ENCODE measurements at regions not wholly inside any gene's neighbourhood (a gene's known extent, or its start where the extent isn't known, plus 50 kb on each side); places are given as distances from the start of the nearest gene placed in this dataset.

DNA sequence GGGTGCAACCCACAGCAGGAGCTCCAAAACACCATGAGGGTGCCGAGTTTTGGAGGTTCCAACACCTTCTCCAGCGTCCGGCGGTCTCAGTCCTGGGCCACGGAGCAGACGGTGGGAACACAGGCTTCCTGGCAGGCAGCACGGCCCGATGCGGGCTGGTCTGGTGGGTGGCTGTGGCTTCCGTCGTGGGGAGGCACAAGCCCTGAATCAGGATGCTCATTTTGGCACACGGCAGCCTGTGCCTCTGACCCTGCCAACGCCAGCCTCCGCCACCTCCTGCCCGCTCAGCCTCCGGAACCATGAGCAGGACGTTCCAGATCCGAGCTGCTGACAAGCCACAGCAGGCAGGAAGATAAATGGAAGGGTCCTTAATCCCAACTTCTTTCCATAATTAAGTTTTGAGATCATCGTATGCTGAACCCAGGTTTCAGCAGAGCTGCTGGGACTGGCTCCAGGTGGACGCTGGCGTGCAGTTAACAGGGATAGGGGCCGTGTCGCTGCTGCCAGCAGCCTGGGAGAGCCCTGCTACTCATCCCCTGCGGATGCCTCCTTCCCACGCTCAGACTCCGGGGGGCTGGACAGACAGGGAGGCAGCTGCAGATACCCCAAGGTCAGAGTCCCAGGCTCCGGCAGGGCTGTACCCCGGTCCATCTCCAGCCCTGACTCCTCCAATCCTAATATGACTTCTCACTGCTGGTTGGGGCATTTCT lies 136.6 kb downstream of the ENGASE start:
- H3K27me3 ChIP-seq (ENCODE audit: insufficient read depth, low read depth, low read length), result no peaks in the 10 kb centered on the region
- no peaks in the 10 kb centered on the region for H4K20me1 ChIP-seq (ENCODE audit: insufficient read depth)
- H3K36me3 ChIP-seq (ENCODE audit: insufficient read depth, low read length), result no peaks in the 10 kb centered on the region
- no peak overlapping the region for H2AFZ ChIP-seq (ENCODE audit: low read depth, low read length)
- TF ChIP-seq, protein P1, sequence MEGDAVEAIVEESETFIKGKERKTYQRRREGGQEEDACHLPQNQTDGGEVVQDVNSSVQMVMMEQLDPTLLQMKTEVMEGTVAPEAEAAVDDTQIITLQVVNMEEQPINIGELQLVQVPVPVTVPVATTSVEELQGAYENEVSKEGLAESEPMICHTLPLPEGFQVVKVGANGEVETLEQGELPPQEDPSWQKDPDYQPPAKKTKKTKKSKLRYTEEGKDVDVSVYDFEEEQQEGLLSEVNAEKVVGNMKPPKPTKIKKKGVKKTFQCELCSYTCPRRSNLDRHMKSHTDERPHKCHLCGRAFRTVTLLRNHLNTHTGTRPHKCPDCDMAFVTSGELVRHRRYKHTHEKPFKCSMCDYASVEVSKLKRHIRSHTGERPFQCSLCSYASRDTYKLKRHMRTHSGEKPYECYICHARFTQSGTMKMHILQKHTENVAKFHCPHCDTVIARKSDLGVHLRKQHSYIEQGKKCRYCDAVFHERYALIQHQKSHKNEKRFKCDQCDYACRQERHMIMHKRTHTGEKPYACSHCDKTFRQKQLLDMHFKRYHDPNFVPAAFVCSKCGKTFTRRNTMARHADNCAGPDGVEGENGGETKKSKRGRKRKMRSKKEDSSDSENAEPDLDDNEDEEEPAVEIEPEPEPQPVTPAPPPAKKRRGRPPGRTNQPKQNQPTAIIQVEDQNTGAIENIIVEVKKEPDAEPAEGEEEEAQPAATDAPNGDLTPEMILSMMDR (IDR thresholded peaks at IDR 0.05; ENCODE audit: poor library complexity, severe bottlenecking), result no peak
- TF ChIP-seq EZH2 (IDR thresholded peaks at IDR 0.05; ENCODE audit: borderline replicate concordance, insufficient read depth, low read length, poor library complexity, severe bottlenecking) (no peak), SMC3 (conservative IDR thresholded peaks at IDR 0.05; ENCODE audit: poor library complexity) (no peak), TAF1 (IDR thresholded peaks at IDR 0.05; ENCODE audit: low read depth) (no peak), RAD21 (conservative IDR thresholded peaks at IDR 0.05) (no peak), MXI1 (conservative IDR thresholded peaks at IDR 0.05; ENCODE audit: poor library complexity, severe bottlenecking) (no peak), POLR2AphosphoS5 (IDR thresholded peaks at IDR 0.05) (no peak), EP300 (conservative IDR thresholded peaks at IDR 0.05; ENCODE audit: poor library complexity, severe bottlenecking) (no peak)
- TF ChIP-seq, protein P2, sequence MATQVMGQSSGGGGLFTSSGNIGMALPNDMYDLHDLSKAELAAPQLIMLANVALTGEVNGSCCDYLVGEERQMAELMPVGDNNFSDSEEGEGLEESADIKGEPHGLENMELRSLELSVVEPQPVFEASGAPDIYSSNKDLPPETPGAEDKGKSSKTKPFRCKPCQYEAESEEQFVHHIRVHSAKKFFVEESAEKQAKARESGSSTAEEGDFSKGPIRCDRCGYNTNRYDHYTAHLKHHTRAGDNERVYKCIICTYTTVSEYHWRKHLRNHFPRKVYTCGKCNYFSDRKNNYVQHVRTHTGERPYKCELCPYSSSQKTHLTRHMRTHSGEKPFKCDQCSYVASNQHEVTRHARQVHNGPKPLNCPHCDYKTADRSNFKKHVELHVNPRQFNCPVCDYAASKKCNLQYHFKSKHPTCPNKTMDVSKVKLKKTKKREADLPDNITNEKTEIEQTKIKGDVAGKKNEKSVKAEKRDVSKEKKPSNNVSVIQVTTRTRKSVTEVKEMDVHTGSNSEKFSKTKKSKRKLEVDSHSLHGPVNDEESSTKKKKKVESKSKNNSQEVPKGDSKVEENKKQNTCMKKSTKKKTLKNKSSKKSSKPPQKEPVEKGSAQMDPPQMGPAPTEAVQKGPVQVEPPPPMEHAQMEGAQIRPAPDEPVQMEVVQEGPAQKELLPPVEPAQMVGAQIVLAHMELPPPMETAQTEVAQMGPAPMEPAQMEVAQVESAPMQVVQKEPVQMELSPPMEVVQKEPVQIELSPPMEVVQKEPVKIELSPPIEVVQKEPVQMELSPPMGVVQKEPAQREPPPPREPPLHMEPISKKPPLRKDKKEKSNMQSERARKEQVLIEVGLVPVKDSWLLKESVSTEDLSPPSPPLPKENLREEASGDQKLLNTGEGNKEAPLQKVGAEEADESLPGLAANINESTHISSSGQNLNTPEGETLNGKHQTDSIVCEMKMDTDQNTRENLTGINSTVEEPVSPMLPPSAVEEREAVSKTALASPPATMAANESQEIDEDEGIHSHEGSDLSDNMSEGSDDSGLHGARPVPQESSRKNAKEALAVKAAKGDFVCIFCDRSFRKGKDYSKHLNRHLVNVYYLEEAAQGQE (IDR thresholded peaks at IDR 0.05; ENCODE audit: borderline replicate concordance), result no peak
- H3K9ac ChIP-seq (ENCODE audit: low read length), result no peak overlapping the region
- no peak overlapping the region for H3K4me3 ChIP-seq (ENCODE audit: low read length)
- H3K9me2 ChIP-seq (ENCODE audit: insufficient read depth, low read length), result no peaks in the 10 kb centered on the region
- no peaks in the 10 kb centered on the region for H3K79me2 ChIP-seq (replicated peaks; ENCODE audit: insufficient read depth, low read length)
- H3K4me2 ChIP-seq (ENCODE audit: low read length), result no peak overlapping the region
- H3K27ac ChIP-seq (ENCODE audit: low read length), result no peak overlapping the region
- H3K9me3 ChIP-seq (ENCODE audit: low read length), result no peaks in the 10 kb centered on the region
- no peaks in the 10 kb centered on the region for H3F3A ChIP-seq (ENCODE audit: insufficient read depth, low read length, poor library complexity, severe bottlenecking)

DNA sequence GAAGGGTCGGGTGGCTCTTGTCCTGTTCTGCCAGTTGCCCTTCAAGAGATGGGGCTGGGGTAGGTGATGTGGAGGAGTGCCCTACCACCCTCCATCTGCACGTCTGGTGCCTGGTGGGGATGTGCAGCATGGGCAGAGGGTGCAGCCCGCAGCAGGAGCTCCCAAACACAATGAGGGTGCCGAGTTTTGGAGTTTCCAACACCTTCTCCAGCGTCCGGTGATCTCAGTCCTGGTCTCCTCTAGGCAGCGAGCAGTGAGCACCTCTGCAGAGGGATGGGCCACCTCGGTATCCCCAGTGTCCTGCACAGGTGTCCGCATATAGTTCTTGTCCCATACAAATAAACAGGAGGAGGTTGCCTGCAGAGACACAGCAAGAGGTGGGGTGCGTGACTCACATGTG lies 136.0 kb downstream of the ENGASE start:
- H3K27me3 ChIP-seq (ENCODE audit: insufficient read depth, low read depth, low read length), result no peaks in the 10 kb centered on the region

More for the DNA sequence above, 136.0 kb downstream of the ENGASE start:
- H3K9ac ChIP-seq (ENCODE audit: low read length), result no peak overlapping the region
- no peaks in the 10 kb centered on the region for H3F3A ChIP-seq (ENCODE audit: insufficient read depth, low read length, poor library complexity, severe bottlenecking)
- H3K27ac ChIP-seq (ENCODE audit: low read length), result no peak overlapping the region
- H3K36me3 ChIP-seq (ENCODE audit: insufficient read depth, low read length), result no peaks in the 10 kb centered on the region
- H3K9me2 ChIP-seq (ENCODE audit: insufficient read depth, low read length), result no peaks in the 10 kb centered on the region
- H2AFZ ChIP-seq (ENCODE audit: low read depth, low read length), result no peak overlapping the region
- H3K4me2 ChIP-seq (ENCODE audit: low read length), result no peak overlapping the region
- H3K9me3 ChIP-seq (ENCODE audit: low read length), result no peaks in the 10 kb centered on the region
- H3K79me2 ChIP-seq (replicated peaks; ENCODE audit: insufficient read depth, low read length), result no peaks in the 10 kb centered on the region
- TF ChIP-seq MXI1 (conservative IDR thresholded peaks at IDR 0.05; ENCODE audit: poor library complexity, severe bottlenecking) (no peak), SMC3 (conservative IDR thresholded peaks at IDR 0.05; ENCODE audit: poor library complexity) (no peak), POLR2AphosphoS5 (IDR thresholded peaks at IDR 0.05) (no peak), RAD21 (conservative IDR thresholded peaks at IDR 0.05) (no peak), EZH2 (IDR thresholded peaks at IDR 0.05; ENCODE audit: borderline replicate concordance, insufficient read depth, low read length, poor library complexity, severe bottlenecking) (no peak), EP300 (conservative IDR thresholded peaks at IDR 0.05; ENCODE audit: poor library complexity, severe bottlenecking) (no peak), TAF1 (IDR thresholded peaks at IDR 0.05; ENCODE audit: low read depth) (no peak)
- TF ChIP-seq, protein P2 (IDR thresholded peaks at IDR 0.05; ENCODE audit: borderline replicate concordance), result no peak
- TF ChIP-seq, protein P1 (IDR thresholded peaks at IDR 0.05; ENCODE audit: poor library complexity, severe bottlenecking), result no peak
- H4K20me1 ChIP-seq (ENCODE audit: insufficient read depth), result no peaks in the 10 kb centered on the region
- H3K4me3 ChIP-seq (ENCODE audit: low read length), result no peak overlapping the region

Data from neural cell (in vitro differentiated cells).